ENCODE measurements at regions not wholly inside any gene's neighbourhood (a gene's known extent, or its start where the extent isn't known, plus 50 kb on each side); places are given as distances from the start of the nearest gene placed in this dataset.

DNA sequence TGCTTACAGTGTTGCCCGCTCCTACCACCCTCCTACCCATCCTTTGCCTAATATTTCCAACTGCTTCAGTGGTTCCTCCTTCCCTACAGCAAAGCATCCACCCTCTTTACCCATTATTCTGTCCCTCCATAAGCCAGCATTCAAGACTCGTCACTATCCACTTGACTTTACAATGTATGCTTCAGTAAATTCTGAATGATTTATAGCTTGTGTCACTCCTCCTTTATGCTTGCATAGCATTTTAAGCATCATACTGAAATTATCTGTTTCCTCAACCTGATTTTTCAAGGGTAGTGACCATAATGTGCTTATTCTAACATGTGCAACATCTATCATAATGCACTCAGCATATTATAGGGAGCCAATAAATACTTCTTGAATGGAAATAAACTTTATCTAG, 365.5 kb downstream of the RAB28 start:
- no peak for DNase-seq

- DNase-seq: no peak
Observed at GRCh38 chr4:13117185-13117584, 367.0 kb downstream of the RAB28 start.

DNA sequence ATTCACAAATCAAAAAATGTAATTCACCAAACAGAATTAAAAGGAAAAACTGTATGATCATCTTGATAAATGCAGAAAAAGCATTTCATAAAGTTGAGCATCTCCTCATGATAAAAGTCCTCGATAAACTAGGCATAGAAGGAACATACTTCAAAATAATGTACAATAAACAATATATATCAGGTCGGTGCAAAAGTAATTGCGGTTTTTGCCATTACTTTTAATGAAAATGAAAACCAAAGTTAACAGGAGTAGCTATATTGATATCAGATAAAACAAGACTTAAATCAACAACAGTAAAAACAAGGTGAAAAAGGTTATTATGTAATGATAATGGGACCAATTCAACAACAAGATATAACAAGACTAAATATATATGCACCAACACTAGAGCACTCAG, 372.1 kb downstream of the RAB28 start:
- DNase-seq: no peak

GRCh38 chr4:13109536-13109935, 374.6 kb downstream of the RAB28 start:
- no peak for DNase-seq

DNA sequence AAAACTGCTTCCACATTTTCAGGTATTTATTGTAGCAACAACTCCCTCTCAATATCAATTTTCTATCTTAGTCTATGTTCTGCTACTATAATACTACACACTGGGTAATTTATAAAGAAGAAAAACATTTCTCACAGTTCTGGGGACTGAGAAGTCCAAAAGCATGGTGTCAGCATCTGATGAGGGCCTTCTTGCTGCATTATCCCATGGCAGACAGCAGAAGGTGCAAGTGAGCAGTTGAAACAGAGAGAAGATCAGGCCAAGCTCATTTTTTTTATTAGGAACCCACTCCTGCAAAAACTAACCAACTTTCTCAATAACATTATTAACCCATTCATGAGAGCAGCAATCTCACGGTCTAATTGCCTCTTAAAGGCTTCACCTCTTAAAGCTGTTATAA, 376.0 kb downstream of the RAB28 start:
- no peak for DNase-seq

DNA sequence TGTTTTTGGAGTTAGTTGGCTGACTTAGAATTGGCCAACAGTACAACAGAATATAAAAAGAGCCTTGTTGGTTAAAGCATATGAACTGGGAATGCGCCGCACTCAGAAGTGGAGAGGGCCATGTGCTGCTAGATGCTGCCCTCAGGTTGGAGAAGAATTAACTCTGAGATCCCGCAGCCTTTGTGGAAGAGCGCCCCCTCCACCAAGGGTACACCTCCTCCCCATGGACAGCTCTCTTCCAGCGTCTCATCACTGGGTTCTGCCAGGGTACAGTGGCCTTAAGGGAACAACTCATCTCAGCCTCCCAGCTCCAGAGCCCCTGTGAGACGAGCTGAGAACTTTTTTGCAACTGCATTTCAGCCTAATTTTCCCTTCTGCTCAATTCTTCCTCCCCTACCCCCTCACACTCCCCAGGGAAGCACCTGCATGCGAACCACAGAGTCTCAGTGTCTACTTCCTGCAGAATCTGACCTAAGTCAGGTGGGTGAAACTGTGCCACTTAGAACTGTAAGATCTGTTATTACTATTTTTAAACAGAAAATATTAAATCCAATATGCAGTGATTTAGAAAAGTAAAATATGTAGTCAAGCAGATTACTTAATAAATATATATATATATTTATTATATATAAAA, 380.6 kb downstream of the RAB28 start:
- no peak for DNase-seq

GRCh38 chr4:13102092-13102742, 381.9 kb downstream of the RAB28 start:
- DNase-seq: no peak

GRCh38 chr4:13097971-13098370, 386.2 kb downstream of the RAB28 start:
- DNase-seq: no peak

GRCh38 chr4:13095722-13096121, 388.4 kb downstream of the RAB28 start:
- DNase-seq: no peak

DNA sequence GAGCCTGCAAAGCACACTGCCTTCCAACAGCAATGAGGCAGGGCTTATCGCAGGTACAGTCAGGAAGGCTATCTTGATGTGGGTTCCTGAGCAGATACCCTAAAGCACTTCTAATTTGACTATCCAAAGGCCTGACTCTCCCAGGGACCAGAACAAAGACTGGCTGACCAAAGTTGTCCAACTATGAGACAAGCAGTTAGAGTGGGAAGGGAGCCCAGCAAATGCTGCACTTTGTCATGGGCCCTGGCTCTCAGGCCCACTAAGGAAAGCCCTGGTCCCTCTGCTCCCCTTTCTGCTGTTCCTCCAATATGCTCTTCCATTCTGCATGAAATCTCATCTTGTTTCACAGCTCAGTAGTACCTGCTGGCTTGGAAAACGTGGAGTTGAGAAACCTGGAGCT, 391.0 kb downstream of the RAB28 start:
- no peak for DNase-seq

DNA sequence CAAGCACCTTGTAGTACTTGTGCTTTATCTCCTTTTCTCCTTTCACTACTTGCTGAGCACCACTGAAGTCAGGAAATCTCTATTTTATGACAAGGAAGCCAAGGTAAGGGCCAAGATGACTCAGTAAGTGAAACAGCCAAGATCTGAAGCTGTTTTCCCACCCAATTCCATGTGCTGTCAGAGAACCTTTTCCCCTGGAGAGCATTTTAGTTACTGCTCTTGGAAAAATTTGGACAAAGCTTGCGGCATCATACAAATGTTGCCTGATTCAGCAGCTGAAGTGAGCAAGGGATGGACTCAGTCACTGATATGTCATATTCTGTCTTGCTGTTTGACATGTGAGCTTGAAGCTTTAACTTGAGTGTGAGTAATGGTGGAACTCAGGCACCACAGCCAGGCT, 391.4 kb downstream of the RAB28 start:
- DNase-seq: no peak

DNA sequence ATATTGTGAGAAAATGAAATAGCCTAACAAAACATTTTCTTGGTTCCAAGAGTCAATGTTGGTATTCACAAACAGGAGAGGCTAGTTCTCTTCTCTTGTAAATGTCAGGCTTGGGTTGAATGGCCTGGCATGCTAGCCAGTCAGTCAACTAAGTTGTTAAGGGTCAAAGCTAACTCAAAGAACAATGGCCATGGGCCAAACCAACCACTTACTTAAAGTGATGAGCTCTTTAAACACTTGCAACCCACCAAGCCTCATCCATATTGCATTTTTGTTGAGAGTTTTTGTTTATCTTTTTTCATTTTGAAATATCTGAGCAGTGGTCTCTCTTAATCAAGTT, 394.5 kb downstream of the RAB28 start:
- no peak for DNase-seq

DNA sequence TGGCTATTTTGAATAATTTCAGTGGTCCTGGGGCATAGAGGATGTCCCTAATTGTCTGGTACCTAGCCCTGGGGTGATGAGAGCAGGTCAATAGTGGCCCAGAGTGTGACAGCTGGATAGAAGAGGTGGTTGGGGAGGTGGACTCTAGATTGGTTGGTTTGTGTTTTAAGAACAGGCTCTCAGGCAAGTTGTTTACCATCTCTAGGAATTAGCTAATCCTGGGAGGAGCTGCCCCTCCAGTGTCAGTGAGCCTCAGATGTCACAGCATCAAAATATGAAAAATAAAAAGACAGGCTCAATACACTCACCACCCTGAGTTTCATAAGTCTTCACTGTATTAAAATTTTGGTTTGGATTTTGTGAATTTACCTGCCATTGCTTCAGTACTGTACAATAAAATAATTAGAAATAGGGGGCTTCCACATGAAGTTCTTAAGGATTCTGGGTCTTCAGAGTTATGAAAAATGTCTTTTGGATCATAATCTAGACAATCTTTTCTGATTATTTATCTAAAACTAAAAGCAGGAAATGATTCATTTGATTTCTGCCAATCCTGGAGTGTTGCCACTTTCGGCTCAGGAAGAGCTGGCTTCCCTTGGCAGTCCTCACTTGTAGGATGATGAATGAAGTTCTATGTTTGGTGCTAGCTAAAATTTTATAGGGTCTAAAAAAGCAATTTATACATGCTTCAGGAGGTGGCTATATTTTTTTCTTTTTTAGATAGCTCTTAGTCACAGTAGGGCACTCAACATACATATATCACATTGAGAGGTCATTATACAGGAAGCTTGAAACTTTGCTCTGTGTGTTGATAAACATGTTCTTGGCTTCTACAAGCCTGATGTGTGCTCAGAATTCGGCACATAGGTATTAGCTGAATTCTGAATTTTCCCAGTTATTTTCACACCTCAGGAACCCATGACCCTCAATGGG, 395.1 kb downstream of the RAB28 start:
- peak in 1 of 2 donors; percentile 16 for DNase-seq

DNA sequence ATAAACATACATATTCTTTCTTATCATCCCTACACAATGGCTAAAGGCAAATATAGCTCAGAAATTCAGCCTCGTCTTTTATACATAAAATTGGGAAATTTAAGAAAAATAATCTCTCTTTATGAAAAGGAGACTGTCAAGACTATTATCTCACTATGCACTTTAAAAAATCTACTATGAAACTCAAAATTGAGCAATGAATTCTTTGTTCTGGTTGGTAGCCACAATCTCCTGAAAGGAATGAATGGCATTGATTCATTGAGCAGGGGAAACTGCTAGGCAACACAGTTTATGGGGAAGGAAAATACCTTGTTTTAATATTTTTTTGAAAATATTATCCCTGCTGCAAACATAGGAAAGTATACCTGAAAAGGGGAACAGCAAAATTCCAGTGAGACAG, 397.1 kb downstream of the RAB28 start:
- DNase-seq: no peak

GRCh38 chr4:13084210-13084609, 399.9 kb downstream of the RAB28 start:
- no peak for DNase-seq

DNA sequence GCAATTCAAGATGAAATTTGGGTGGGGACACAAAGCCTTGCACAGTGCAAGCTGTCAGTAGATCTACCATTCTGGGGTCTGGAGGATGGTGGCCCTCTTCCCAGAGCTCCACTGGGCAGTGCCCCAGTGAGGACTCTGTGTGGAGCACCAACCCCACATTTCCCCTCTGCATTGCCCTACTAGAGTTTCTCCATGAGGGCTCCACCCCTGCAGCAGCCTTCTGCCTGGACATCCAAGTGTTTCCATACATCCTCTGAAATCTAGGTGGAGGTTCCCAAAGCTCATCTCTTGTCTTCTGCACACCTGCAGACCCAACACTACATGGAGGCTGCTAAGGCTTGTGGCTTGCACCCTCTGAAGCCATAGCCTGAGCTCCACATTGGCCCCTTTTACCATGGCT, 402.3 kb downstream of the RAB28 start:
- DNase-seq: no peak

DNA sequence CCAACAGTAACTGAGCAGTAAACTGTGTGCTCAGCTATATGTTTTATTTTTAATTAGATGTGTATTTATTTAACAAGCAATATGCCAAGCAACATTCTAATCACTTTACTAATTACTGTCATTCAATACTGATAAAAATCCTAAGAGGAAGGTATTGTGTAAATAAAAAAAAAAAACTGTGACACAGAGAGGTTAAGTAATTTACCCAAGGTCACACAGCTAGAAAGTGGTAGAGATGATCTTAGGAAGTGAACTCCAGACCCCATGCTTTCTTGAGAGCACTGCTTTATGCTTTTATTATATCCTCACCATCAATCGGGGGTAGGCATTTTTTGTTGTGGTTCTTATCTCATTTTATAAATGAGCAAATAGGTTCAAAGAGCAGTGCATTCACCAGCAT, 417.1 kb downstream of the RAB28 start:
- DNase-seq: no peak

DNA sequence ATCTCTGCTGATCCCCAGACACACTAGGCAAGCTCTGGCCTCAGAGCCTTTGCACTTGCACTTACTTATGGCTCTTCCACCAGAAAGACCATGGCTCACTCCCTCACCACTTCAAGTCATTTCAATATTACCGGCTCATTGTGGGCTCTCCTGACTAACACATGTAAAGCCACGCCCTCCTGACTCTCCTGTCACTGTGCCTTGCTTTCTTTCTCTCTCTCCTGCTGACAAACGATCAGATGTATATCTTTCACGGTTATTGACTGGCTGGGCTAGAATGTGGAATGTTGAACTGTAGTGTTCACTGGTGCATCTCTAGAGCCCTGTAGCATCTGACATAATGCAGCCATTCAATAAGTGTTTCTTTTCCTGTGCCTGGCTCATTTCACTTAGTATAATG, 425.1 kb downstream of the RAB28 start:
- DNase-seq: no peak

DNA sequence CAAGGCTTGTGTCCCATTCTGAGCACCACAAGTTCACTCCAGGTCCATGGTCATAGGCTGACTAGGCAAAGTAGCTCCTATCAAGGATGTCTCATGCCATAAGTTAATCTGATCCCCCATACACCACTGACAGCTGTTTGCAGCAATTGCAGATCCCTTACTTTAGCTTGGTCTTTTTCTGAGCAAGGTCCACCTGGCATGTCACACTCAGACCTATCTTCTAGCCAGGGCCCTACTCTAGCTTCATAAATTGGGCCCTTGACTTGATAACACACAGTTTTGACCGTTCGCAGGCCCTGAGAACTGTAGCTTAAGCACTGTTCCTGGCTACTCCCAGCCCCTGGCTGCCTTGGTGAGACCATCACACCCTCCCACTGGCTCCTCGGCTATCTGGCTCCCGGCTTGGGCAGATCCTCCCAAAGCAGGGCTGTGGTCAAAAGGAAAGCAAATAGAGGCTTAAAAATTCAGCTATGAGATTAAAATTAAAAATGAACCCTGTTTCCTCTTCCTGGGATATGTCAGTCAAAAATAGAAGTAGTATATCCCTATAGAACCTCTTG, 427.4 kb downstream of the RAB28 start:
- DNase-seq: no peak

DNA sequence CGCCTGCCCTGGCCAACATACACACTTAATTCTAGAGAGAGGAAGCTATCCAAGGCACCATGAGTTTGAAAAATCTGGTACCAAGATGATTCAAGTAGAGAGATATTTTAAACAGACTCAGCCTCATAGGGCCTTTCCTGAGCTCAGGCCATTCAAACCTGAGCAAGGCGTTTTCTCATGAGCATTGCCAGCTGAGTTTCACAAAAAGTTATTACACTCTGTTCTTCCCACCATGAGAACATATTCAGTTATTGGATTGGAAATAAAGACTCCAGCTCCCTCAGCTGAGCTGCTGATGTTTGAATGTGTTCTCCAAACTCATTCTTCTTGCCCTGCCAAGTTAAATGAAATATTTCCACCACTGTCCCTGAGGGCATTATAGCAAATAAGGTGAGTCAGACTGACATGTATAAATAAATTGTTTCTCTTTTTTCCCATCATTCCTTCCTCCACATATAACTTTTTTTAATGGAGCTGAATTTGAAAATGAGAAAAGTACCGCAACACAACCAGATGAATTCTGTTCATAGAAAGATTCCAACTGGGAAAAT, 429.6 kb downstream of the RAB28 start:
- DNase-seq: no peak

GRCh38 chr4:13047591-13047990, 436.5 kb downstream of the RAB28 start:
- DNase-seq: no peak

GRCh38 chr4:13036841-13037240, 447.3 kb downstream of the RAB28 start:
- no peak for DNase-seq

GRCh38 chr4:13032936-13033335, 451.2 kb downstream of the RAB28 start:
- DNase-seq: no peak

All from hippocampal formation (tissue), 2 donors.